ENCODE measurements at regions not wholly inside any gene's neighbourhood (a gene's known extent, or its start where the extent isn't known, plus 50 kb on each side); places are given as distances from the start of the nearest gene placed in this dataset.

- ChIA-PET POLR2A (no interaction called here), CTCF (no interaction called here)
- in situ Hi-C loops (cut with HindIII; ENCODE audit: low pct_unique_long_range_greater_than_20kb, low sequenced_read_pairs) (no loop called here), intact Hi-C loops (cut with micrococcal nuclease; ENCODE audit: unreplicated experiment) (no loop called here)
- no peak overlapping the region for H3K27ac ChIP-seq (ENCODE audit: low read length)
- H3K4me1 ChIP-seq (ENCODE audit: control insufficient read depth, insufficient read depth, low read length) = no peaks in the 10 kb centered on the region
- ATAC-seq (no peak), DNase-seq (ENCODE audit: low read depth, low spot score) (no peak)
- H3K9me3 ChIP-seq (ENCODE audit: control insufficient read depth, insufficient read depth, low read depth, low read length) = no peaks in the 10 kb centered on the region
- H3K27me3 ChIP-seq (ENCODE audit: control insufficient read depth, insufficient read depth, low read length) = no peaks in the 10 kb centered on the region
- H3K36me3 ChIP-seq (ENCODE audit: control insufficient read depth, insufficient read depth, low read length) = no peaks in the 10 kb centered on the region
- no peak overlapping the region for H3K4me3 ChIP-seq (ENCODE audit: low read depth in 2 of 2, low read length in 2 of 2)
- no TSS peak for BruUV-seq (replicated peaks)
- no peak for TF ChIP-seq CTCF (IDR thresholded peaks at IDR 0.05)
- TF ChIP-seq, protein P1, sequence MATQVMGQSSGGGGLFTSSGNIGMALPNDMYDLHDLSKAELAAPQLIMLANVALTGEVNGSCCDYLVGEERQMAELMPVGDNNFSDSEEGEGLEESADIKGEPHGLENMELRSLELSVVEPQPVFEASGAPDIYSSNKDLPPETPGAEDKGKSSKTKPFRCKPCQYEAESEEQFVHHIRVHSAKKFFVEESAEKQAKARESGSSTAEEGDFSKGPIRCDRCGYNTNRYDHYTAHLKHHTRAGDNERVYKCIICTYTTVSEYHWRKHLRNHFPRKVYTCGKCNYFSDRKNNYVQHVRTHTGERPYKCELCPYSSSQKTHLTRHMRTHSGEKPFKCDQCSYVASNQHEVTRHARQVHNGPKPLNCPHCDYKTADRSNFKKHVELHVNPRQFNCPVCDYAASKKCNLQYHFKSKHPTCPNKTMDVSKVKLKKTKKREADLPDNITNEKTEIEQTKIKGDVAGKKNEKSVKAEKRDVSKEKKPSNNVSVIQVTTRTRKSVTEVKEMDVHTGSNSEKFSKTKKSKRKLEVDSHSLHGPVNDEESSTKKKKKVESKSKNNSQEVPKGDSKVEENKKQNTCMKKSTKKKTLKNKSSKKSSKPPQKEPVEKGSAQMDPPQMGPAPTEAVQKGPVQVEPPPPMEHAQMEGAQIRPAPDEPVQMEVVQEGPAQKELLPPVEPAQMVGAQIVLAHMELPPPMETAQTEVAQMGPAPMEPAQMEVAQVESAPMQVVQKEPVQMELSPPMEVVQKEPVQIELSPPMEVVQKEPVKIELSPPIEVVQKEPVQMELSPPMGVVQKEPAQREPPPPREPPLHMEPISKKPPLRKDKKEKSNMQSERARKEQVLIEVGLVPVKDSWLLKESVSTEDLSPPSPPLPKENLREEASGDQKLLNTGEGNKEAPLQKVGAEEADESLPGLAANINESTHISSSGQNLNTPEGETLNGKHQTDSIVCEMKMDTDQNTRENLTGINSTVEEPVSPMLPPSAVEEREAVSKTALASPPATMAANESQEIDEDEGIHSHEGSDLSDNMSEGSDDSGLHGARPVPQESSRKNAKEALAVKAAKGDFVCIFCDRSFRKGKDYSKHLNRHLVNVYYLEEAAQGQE (IDR thresholded peaks at IDR 0.05; ENCODE audit: insufficient read depth in 1 of 2, low read depth in 2 of 2, low read length in 1 of 2) = no peak
- TF ChIP-seq POLR2AphosphoS5 (IDR thresholded peaks at IDR 0.05; ENCODE audit: low read depth, low read length) = no peak
- no peak for TF ChIP-seq TCF7L2 (IDR thresholded peaks at IDR 0.05; ENCODE audit: low read depth, low read length)
- TF ChIP-seq SIN3A (IDR thresholded peaks at IDR 0.05; ENCODE audit: borderline replicate concordance, insufficient read depth, low read depth, low read length) = no peak
These were observed 621.4 kb downstream of the POM121L12 start for GRCh38 chr7:53656881-53657280.

GRCh38 chr7:53657586-53657985 is 622.2 kb downstream of the POM121L12 start:
- POLR2A ChIA-PET = no interaction called here
- H3K9me3 ChIP-seq (ENCODE audit: control insufficient read depth, insufficient read depth, low read depth, low read length) = no peaks in the 10 kb centered on the region
- no peak overlapping the region for H3K4me3 ChIP-seq (ENCODE audit: low read depth in 2 of 2, low read length in 2 of 2)
- DNase-seq (ENCODE audit: low read depth, low spot score) (no peak), ATAC-seq (no peak)
- CTCF ChIA-PET = no interaction called here
- H3K27me3 ChIP-seq (ENCODE audit: control insufficient read depth, insufficient read depth, low read length) = no peaks in the 10 kb centered on the region
- intact Hi-C loops (cut with micrococcal nuclease; ENCODE audit: unreplicated experiment) (no loop called here), in situ Hi-C loops (cut with HindIII; ENCODE audit: low pct_unique_long_range_greater_than_20kb, low sequenced_read_pairs) (no loop called here)
- no peaks in the 10 kb centered on the region for H3K36me3 ChIP-seq (ENCODE audit: control insufficient read depth, insufficient read depth, low read length)
- H3K27ac ChIP-seq (ENCODE audit: low read length) = no peak overlapping the region
- BruUV-seq (replicated peaks) = no TSS peak
- TF ChIP-seq, protein P1 (IDR thresholded peaks at IDR 0.05; ENCODE audit: insufficient read depth in 1 of 2, low read depth in 2 of 2, low read length in 1 of 2) = no peak
- TF ChIP-seq TCF7L2 (IDR thresholded peaks at IDR 0.05; ENCODE audit: low read depth, low read length) (no peak), CTCF (IDR thresholded peaks at IDR 0.05) (no peak), SIN3A (IDR thresholded peaks at IDR 0.05; ENCODE audit: borderline replicate concordance, insufficient read depth, low read depth, low read length) (no peak), POLR2AphosphoS5 (IDR thresholded peaks at IDR 0.05; ENCODE audit: low read depth, low read length) (no peak)
- no peaks in the 10 kb centered on the region for H3K4me1 ChIP-seq (ENCODE audit: control insufficient read depth, insufficient read depth, low read length)
